Suprapubic skin (tissue), 3 donors: ENCODE measurements at regions not wholly inside any gene's neighbourhood (a gene's known extent, or its start where the extent isn't known, plus 50 kb on each side); places are given as distances from the start of the nearest gene placed in this dataset.

Source experiments
- POLR2AphosphoS5 ChIP-seq, 3 donors: sonication (generic); formaldehyde crosslinking; IDR thresholded peaks; one replicate each; pipeline ENCODE4 v1.6.1; 2017; ENCODE audit warnings: antibody characterized with exemption in 3 of 3
- TF ChIP-seq, protein P1 (sequence below), 2 donors: fragments of 200-600 bp in 1 of 2; fragments of 450-650 bp in 1 of 2; sonication (generic) in 1 of 2; IDR thresholded peaks; one replicate each; pipeline ENCODE4 v1.5.1; 2016 to 2019; ENCODE audit warnings: antibody characterized with exemption in 2 of 2, mild to moderate bottlenecking in 1 of 2, moderate library complexity in 1 of 2

DNA sequence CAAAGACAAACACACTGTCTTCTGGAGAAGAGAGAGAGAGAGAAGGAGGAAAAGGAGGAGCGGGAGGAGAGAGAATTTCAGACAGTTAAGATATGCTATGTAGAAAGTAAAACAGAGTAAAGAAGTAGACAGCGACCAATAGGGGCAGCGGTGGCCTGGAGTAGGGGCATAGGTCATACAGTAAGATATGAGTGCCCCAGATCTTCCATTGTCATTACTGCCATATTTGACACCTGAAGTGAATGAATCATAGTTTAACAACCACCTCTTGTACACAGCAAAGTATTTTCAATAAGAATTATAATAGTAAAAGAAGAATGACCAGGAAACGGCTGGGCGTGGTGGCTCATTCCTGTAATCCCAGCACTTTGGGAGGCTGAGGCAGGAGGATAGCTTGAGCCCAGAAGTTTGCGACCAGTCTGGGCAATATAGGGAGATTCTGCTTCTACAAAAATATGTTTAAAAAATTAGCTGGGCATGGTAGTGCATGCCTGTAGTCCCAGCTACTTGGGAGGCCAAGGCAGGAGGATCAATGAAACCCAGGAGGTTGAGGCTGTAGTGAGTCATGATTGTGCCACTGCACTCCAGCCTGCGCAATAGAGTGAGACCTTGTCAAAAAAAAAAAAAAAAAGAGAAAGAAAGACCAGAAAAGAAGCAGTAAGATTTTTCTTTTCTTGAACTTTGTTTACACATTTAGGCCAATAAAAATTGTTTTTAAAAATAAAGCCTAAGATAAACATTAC lies 77.0 kb upstream of the GPR158 start:
- TF ChIP-seq, protein P1, sequence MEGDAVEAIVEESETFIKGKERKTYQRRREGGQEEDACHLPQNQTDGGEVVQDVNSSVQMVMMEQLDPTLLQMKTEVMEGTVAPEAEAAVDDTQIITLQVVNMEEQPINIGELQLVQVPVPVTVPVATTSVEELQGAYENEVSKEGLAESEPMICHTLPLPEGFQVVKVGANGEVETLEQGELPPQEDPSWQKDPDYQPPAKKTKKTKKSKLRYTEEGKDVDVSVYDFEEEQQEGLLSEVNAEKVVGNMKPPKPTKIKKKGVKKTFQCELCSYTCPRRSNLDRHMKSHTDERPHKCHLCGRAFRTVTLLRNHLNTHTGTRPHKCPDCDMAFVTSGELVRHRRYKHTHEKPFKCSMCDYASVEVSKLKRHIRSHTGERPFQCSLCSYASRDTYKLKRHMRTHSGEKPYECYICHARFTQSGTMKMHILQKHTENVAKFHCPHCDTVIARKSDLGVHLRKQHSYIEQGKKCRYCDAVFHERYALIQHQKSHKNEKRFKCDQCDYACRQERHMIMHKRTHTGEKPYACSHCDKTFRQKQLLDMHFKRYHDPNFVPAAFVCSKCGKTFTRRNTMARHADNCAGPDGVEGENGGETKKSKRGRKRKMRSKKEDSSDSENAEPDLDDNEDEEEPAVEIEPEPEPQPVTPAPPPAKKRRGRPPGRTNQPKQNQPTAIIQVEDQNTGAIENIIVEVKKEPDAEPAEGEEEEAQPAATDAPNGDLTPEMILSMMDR (IDR thresholded peaks at IDR 0.05): no peak
- TF ChIP-seq POLR2AphosphoS5 (IDR thresholded peaks at IDR 0.05): no peak
